ENCODE measurements at regions not wholly inside any gene's neighbourhood (a gene's known extent, or its start where the extent isn't known, plus 50 kb on each side); places are given as distances from the start of the nearest gene placed in this dataset.

- TF ChIP-seq CTCF (IDR thresholded peaks at IDR 0.05), result no peak
- TF ChIP-seq POLR2A (IDR thresholded peaks at IDR 0.05), result no peak
Observed at GRCh38 chr9:105070176-105070575, 142.2 kb upstream of the ABCA1 start.

All from heart left ventricle (tissue), 13 donors.